IMR-90 (cell line): ENCODE measurements at regions not wholly inside any gene's neighbourhood (a gene's known extent, or its start where the extent isn't known, plus 50 kb on each side); places are given as distances from the start of the nearest gene placed in this dataset.

Source experiments
- ATAC-seq: fragments of 200-7000 bp; cut with Tn5 transposase; 2 replicates; pipeline ENCODE4 v1.9.1; 2020; ENCODE audit warnings: low read depth, mild to moderate bottlenecking, moderate library complexity
- BruUV-seq: library from RNA; stranded (reverse); fragments of 400-500 nt; replicated peaks from 2 replicates; lab custom pipeline; 2021; lab: Mats Ljungman, UMichigan
- CTCF ChIA-PET: fragments of 300-600 bp; formaldehyde crosslinking; extraction: SDS; loops from one replicate; lab custom pipeline; 2021; ENCODE audit warnings: antibody characterized with exemption; lab: Yijun Ruan, JAX
- POLR2A ChIA-PET: fragments of 300-600 bp; sonication (Branson Sonifier 250); formaldehyde crosslinking; loops from one replicate; lab custom pipeline; 2022; ENCODE audit warnings: antibody characterized with exemption; ENCODE audit not compliant: unreplicated experiment; lab: Charles Lee
- DNase-seq: peaks from one replicate; pipeline ENCODE4 v3.0.0; 2013
- H2AFZ ChIP-seq: replicated peaks from 2 replicates; pipeline ENCODE3; 2013; ENCODE audit warnings: low read length, mild to moderate bottlenecking; ENCODE audit not compliant: poor library complexity
- H2AK5ac ChIP-seq: 2 replicates; pipeline ENCODE4 v1.6.1; 2013; ENCODE audit warnings: low read depth, low read length, inconsistent platforms
- H2AK9ac ChIP-seq: replicated peaks from 2 replicates; pipeline ENCODE3; 2013; ENCODE audit warnings: mild to moderate bottlenecking, low read depth, low read length, moderate library complexity; ENCODE audit not compliant: poor library complexity
- H2BK120ac ChIP-seq: 2 replicates; pipeline ENCODE4 v1.6.1; 2013; ENCODE audit warnings: low read depth, low read length, inconsistent platforms
- H2BK15ac ChIP-seq: 3 replicates; pipeline ENCODE4 v1.6.1; 2013; ENCODE audit warnings: low read depth, low read length, inconsistent platforms
- H2BK20ac ChIP-seq: 2 replicates; pipeline ENCODE4 v1.6.1; 2013; ENCODE audit warnings: low read depth, mild to moderate bottlenecking, inconsistent platforms, low read length, moderate library complexity
- H2BK5ac ChIP-seq: 2 replicates; pipeline ENCODE4 v1.6.1; 2013; ENCODE audit warnings: mild to moderate bottlenecking, low read depth, low read length, inconsistent platforms; ENCODE audit not compliant: poor library complexity, severe bottlenecking
- H3K14ac ChIP-seq: replicated peaks from 2 replicates; pipeline ENCODE4 v1.6.1; 2013; ENCODE audit warnings: low read depth, low read length, inconsistent platforms
- H3K18ac ChIP-seq: 2 replicates; pipeline ENCODE4 v1.6.1; 2013; ENCODE audit warnings: low read depth, low read length, control low read depth
- H3K23ac ChIP-seq: 2 replicates; pipeline ENCODE4 v1.6.1; 2013; ENCODE audit warnings: low read depth, low read length, inconsistent platforms
- H3K27ac ChIP-seq: 2 replicates; pipeline ENCODE4 v1.5.1; 2013; ENCODE audit warnings: mild to moderate bottlenecking, control low read depth, low read length; ENCODE audit not compliant: insufficient read depth
- H3K27me3 ChIP-seq: 2 replicates; pipeline ENCODE4 v1.6.1; 2013; ENCODE audit warnings: low read length; ENCODE audit not compliant: control insufficient read depth, insufficient read depth
- H3K36me3 ChIP-seq: 2 replicates; pipeline ENCODE4 v1.6.1; 2013; ENCODE audit warnings: low read length, mixed read lengths; ENCODE audit not compliant: control insufficient read depth, insufficient read depth
- H3K4ac ChIP-seq: 2 replicates; pipeline ENCODE4 v1.6.1; 2013; ENCODE audit warnings: low read depth, low read length, inconsistent platforms
- H3K4me1 ChIP-seq: 2 replicates; pipeline ENCODE4 v1.6.1; 2013; ENCODE audit warnings: low read length, mixed read lengths; ENCODE audit not compliant: control insufficient read depth, insufficient read depth
- H3K4me2 ChIP-seq: 2 replicates; pipeline ENCODE4 v1.6.1; 2013; ENCODE audit warnings: low read depth, mild to moderate bottlenecking, control low read depth, low read length, moderate library complexity
- H3K4me3 ChIP-seq: 2 replicates; pipeline ENCODE4 v1.5.1; 2013; ENCODE audit warnings: low read depth, mild to moderate bottlenecking, control low read depth, low read length, moderate library complexity; ENCODE audit not compliant: insufficient read depth
- H3K56ac ChIP-seq: 2 replicates; pipeline ENCODE4 v1.6.1; 2013; ENCODE audit warnings: low read length, inconsistent platforms; ENCODE audit not compliant: insufficient read depth; ENCODE audit errors: extremely low read depth
- H3K79me1 ChIP-seq, 2 experiments: 2 replicates each; pipeline ENCODE4 v1.6.1; 2013; ENCODE audit warnings: low read length in 2 of 2, inconsistent platforms in 1 of 2, low read depth in 1 of 2
- H3K9ac ChIP-seq: 2 replicates; pipeline ENCODE4 v1.6.1; 2013; ENCODE audit warnings: low read depth, low read length, control low read depth
- H3K9me1 ChIP-seq: 2 replicates; pipeline ENCODE4 v1.6.1; 2013; ENCODE audit warnings: low read length, inconsistent platforms; ENCODE audit not compliant: insufficient read depth
- H3K9me3 ChIP-seq: 2 replicates; pipeline ENCODE4 v1.6.1; 2013; ENCODE audit warnings: low read length; ENCODE audit not compliant: control insufficient read depth, insufficient read depth
- H4K20me1 ChIP-seq: 2 replicates; pipeline ENCODE4 v1.6.1; 2013; ENCODE audit warnings: low read length, inconsistent platforms; ENCODE audit not compliant: insufficient read depth
- H4K5ac ChIP-seq: 2 replicates; pipeline ENCODE4 v1.6.1; 2013; ENCODE audit warnings: mild to moderate bottlenecking, low read depth, low read length, control low read depth
- H4K8ac ChIP-seq, 2 experiments: 2 replicates each; pipeline ENCODE4 v1.6.1; 2013; ENCODE audit warnings: low read depth in 2 of 2, low read length in 2 of 2, control low read depth in 1 of 2, inconsistent platforms in 1 of 2
- H4K91ac ChIP-seq: 2 replicates; pipeline ENCODE4 v1.6.1; 2013; ENCODE audit warnings: low read depth, low read length, inconsistent platforms; ENCODE audit not compliant: insufficient read depth
- BHLHE40 ChIP-seq: fragments of 150-350 bp; IDR thresholded peaks from 2 replicates; pipeline ENCODE4 v1.6.1; 2016; ENCODE audit warnings: mild to moderate bottlenecking, low read depth, low read length
- CEBPB ChIP-seq: IDR thresholded peaks from 2 replicates; pipeline ENCODE4 v1.6.1; 2012; ENCODE audit warnings: low read depth, low read length, improper control_type of control experiment
- CHD1 ChIP-seq: IDR thresholded peaks from 2 replicates; pipeline ENCODE4 v1.6.1; 2012; ENCODE audit warnings: low read depth, low read length, improper control_type of control experiment
- MAFK ChIP-seq: IDR thresholded peaks from 2 replicates; pipeline ENCODE4 v1.6.1; 2012; ENCODE audit warnings: low read depth, low read length, improper control_type of control experiment
- MAZ ChIP-seq: IDR thresholded peaks from 2 replicates; pipeline ENCODE4 v1.6.1; 2012; ENCODE audit warnings: low read depth, mild to moderate bottlenecking, low read length, improper control_type of control experiment, moderate library complexity, borderline replicate concordance
- MXI1 ChIP-seq: IDR thresholded peaks from 2 replicates; pipeline ENCODE4 v1.6.1; 2012; ENCODE audit warnings: low read depth, mild to moderate bottlenecking, low read length, moderate library complexity, borderline replicate concordance
- RCOR1 ChIP-seq: IDR thresholded peaks from 2 replicates; pipeline ENCODE4 v1.6.1; 2012; ENCODE audit warnings: mild to moderate bottlenecking, low read length, improper control_type of control experiment; ENCODE audit not compliant: insufficient replicate concordance
- RFX5 ChIP-seq: IDR thresholded peaks from 2 replicates; pipeline ENCODE4 v1.8.0; 2012; ENCODE audit warnings: low read depth, mild to moderate bottlenecking, low read length, moderate library complexity
- WGBS, 2 experiments: methylation state at CpG; one replicate each; pipeline versions ENCODE4 v1.1.5 to v1.1.7; 2013; ENCODE audit warnings: missing lambda C conversion rate in 2 of 2; ENCODE audit not compliant: insufficient read length in 1 of 2; ENCODE audit errors: extremely low coverage in 2 of 2; 5-methylcytosine and 5-hydroxymethylcytosine counted together
- dilution Hi-C: fragments of 300-500 bp; cut with HindIII; formaldehyde crosslinking; loops from one replicate; pipeline ENCODE4 v1.14.3; 2018; ENCODE audit warnings: low sequenced_read_pairs; ENCODE audit not compliant: unreplicated experiment
- in situ Hi-C: fragments of 300-500 bp; cut with MboI; formaldehyde crosslinking; loops from 3 replicates; pipeline ENCODE4 v1.14.3; 2019; ENCODE audit warnings: low sequenced_read_pairs, inconsistent platforms, mixed read lengths
- intact Hi-C: fragments of 100-400 bp; cut with micrococcal nuclease; formaldehyde crosslinking; loops from 2 replicates; pipeline ENCODE4 v1.10.0; 2022
- TF ChIP-seq, protein P1 (sequence below): fragments of 150-350 bp; IDR thresholded peaks from 2 replicates; pipeline ENCODE4 v1.6.1; 2016; ENCODE audit warnings: low read depth, mild to moderate bottlenecking, low read length, moderate library complexity, borderline replicate concordance
- TF ChIP-seq, protein P2 (sequence below): fragments of 150-350 bp; IDR thresholded peaks from 2 replicates; pipeline ENCODE4 v1.6.1; 2017; ENCODE audit warnings: mild to moderate bottlenecking, antibody characterized with exemption, low read length, low read depth

DNA sequence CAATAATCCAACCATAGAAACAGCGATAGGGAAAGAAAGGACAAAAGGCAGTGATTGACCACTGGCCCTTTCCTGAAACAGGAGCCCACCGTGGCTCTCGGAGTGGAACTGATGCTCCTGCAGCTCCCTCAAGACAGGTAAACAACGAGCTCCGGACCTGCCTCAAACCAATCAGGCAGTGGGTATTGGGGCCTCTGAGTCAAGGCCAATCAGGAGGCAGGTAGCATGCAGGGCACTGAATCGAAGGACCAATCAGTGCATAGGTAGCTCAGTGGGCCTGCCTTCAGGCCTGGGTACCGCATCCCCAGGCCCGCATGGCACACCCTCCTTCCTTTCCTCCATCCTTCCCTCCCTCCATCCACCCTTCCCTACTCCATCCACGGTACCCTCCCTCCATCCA, 425.1 kb upstream of the MGMT start:
- H3K27me3 ChIP-seq: no peaks in the 10 kb centered on the region
- H2BK20ac ChIP-seq: no peak overlapping the region
- no peak overlapping the region for H3K4ac ChIP-seq
- ATAC-seq: no peak
- H4K91ac ChIP-seq: no peak overlapping the region
- no TSS peak for BruUV-seq
- H4K20me1 ChIP-seq: no peaks in the 10 kb centered on the region
- no peak overlapping the region for H3K27ac ChIP-seq
- no peak for DNase-seq
- no peak overlapping the region for H2AK9ac ChIP-seq
- H3K79me1 ChIP-seq: no peaks in the 10 kb centered on the region
- no peak overlapping the region for H4K5ac ChIP-seq
- H4K8ac ChIP-seq: no peak overlapping the region
- WGBS, 2 experiments: 100% methylated on average over 1 of the region's 9 CpGs
- H3K23ac ChIP-seq: no peak overlapping the region
- no peaks in the 10 kb centered on the region for H3K4me1 ChIP-seq
- H3K4me3 ChIP-seq: no peak overlapping the region
- no peaks in the 10 kb centered on the region for H3K36me3 ChIP-seq
- CTCF ChIA-PET: no interaction called here
- intact Hi-C loops: loop anchor here (5.0 kb wide), 1 partner anchor 55 kb away; no protein-coding TSS in a partner anchor
- no peak overlapping the region for H2AK5ac ChIP-seq
- H2AFZ ChIP-seq: no peak overlapping the region
- no peak overlapping the region for H3K18ac ChIP-seq
- no peak overlapping the region for H2BK15ac ChIP-seq
- H3K4me2 ChIP-seq: no peak overlapping the region
- H3K9me3 ChIP-seq: peaks cover 15% of the 10 kb centered on the region
- POLR2A ChIA-PET: no interaction called here
- TF ChIP-seq, protein P1, sequence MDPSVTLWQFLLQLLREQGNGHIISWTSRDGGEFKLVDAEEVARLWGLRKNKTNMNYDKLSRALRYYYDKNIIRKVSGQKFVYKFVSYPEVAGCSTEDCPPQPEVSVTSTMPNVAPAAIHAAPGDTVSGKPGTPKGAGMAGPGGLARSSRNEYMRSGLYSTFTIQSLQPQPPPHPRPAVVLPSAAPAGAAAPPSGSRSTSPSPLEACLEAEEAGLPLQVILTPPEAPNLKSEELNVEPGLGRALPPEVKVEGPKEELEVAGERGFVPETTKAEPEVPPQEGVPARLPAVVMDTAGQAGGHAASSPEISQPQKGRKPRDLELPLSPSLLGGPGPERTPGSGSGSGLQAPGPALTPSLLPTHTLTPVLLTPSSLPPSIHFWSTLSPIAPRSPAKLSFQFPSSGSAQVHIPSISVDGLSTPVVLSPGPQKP: no peak
- TF ChIP-seq MAFK (no peak), MXI1 (no peak), CHD1 (no peak), MAZ (no peak), CEBPB (no peak), BHLHE40 (no peak), RCOR1 (no peak), RFX5 (no peak)
- TF ChIP-seq, protein P2, sequence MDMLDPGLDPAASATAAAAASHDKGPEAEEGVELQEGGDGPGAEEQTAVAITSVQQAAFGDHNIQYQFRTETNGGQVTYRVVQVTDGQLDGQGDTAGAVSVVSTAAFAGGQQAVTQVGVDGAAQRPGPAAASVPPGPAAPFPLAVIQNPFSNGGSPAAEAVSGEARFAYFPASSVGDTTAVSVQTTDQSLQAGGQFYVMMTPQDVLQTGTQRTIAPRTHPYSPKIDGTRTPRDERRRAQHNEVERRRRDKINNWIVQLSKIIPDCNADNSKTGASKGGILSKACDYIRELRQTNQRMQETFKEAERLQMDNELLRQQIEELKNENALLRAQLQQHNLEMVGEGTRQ: no peak
- in situ Hi-C loops: no loop called here
- H3K14ac ChIP-seq: no peak overlapping the region
- H3K56ac ChIP-seq: no peak overlapping the region
- H3K9me1 ChIP-seq: no peaks in the 10 kb centered on the region
- no peak overlapping the region for H3K9ac ChIP-seq
- no peak overlapping the region for H2BK120ac ChIP-seq
- no peak overlapping the region for H2BK5ac ChIP-seq
- dilution Hi-C loops: no loop called here
